HUES48 (cell line): ENCODE measurements at regions not wholly inside any gene's neighbourhood (a gene's known extent, or its start where the extent isn't known, plus 50 kb on each side); places are given as distances from the start of the nearest gene placed in this dataset.
A peak's percentile ranks its signal among the peaks of the same experiment; 100 is the strongest.

Experiments used
- H3K27ac ChIP-seq: one replicate; pipeline ENCODE4 v1.7.0; 2013; ENCODE audit warnings: low read depth, low read length, inconsistent platforms
- H3K27me3 ChIP-seq: 2 replicates; pipeline ENCODE4 v1.6.1; 2013; ENCODE audit warnings: mild to moderate bottlenecking, low read length; ENCODE audit not compliant: control insufficient read depth, insufficient read depth
- H3K36me3 ChIP-seq: 2 replicates; pipeline ENCODE4 v1.6.1; 2013; ENCODE audit warnings: low read length; ENCODE audit not compliant: control insufficient read depth, insufficient read depth
- H3K4me1 ChIP-seq: 2 replicates; pipeline ENCODE4 v1.6.1; 2013; ENCODE audit warnings: mild to moderate bottlenecking, low read length; ENCODE audit not compliant: control insufficient read depth, insufficient read depth
- H3K4me3 ChIP-seq: 2 replicates; pipeline ENCODE4 v1.5.1; 2013; ENCODE audit warnings: mild to moderate bottlenecking, low read depth, low read length
- H3K9ac ChIP-seq: 2 replicates; pipeline ENCODE4 v1.6.1; 2013; ENCODE audit warnings: mild to moderate bottlenecking, low read depth, low read length, moderate library complexity
- H3K9me3 ChIP-seq: 2 replicates; pipeline ENCODE4 v1.6.1; 2013; ENCODE audit warnings: low read length; ENCODE audit not compliant: control insufficient read depth, insufficient read depth

DNA sequence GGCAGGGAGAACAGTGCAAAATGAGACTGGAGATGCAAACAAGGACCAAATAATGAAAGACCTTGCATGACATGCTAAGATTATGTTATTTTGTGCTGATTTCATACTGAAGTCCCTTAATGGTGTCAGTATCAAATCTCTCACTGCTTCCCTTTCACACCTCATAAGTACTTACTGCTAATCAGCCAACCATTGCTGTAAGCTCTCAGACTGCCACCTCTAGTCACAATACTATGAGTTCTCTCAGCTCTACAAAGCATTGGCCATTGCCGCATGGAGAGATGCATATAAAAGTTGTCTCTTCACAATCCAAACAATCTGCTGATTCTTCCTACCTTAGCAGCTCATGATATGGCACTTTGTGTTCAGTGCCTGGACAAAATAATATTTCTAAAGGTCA lies 375.4 kb downstream of the LTN1 start:
- H3K27me3 ChIP-seq = no peaks in the 10 kb centered on the region
- no peak overlapping the region for H3K4me3 ChIP-seq
- no peak overlapping the region for H3K9ac ChIP-seq
- no peaks in the 10 kb centered on the region for H3K9me3 ChIP-seq
- 0 out of 2 replicates have a peak, but pooled peaks cover 6% of the 10 kb centered on the region for H3K4me1 ChIP-seq
- H3K36me3 ChIP-seq = no peaks in the 10 kb centered on the region
- no peak overlapping the region for H3K27ac ChIP-seq

DNA sequence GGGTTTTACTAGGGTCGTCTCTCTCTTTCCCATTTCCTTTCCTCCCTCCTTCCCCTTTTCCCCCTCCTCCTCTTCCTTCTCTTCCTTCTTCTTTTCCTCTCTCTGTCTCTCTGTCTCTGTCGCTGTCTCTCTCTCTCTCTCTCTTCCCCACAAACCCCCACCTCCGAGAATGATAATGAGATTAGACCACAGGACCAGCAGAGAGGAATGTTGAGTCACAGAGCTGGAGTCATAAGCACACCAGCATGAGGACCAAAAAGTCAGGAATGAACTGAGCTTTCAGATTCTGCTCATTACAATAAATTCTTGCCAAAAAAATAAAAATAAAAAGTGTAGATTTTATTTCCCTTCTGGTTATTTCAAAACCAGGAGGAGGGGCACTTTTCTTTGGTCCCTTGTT lies 377.4 kb downstream of the LTN1 start:
- Histone ChIP-seq H3K27ac (no peak overlapping the region), H3K9me3 (no peaks in the 10 kb centered on the region), H3K9ac (no peak overlapping the region), H3K36me3 (no peaks in the 10 kb centered on the region), H3K4me1 (0 out of 2 replicates have a peak, but pooled peaks cover 6% of the 10 kb centered on the region), H3K4me3 (no peak overlapping the region), H3K27me3 (no peaks in the 10 kb centered on the region)

DNA sequence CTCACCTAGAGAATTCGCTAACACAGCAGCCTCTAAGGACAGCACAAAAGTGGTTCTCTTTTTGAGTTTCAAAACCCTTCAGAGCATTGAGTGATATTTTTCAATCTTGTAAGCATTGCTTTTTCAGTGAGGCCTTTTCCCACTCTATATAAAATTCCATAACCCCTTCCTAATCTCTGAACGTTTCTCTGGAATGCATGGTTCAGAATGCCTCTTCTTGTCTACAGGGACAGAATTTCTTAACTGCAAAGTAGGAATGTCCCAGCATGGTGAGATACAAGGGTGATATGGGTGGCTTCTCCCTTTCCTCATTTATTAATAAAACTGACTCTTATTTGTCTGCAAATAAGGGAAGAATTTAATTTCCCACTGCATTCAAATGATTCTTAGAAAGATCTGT lies 377.9 kb downstream of the LTN1 start:
- Histone ChIP-seq H3K27ac (no peak overlapping the region), H3K4me3 (no peak overlapping the region), H3K36me3 (no peaks in the 10 kb centered on the region), H3K4me1 (0 out of 2 replicates have a peak, but pooled peaks cover 6% of the 10 kb centered on the region), H3K9me3 (no peaks in the 10 kb centered on the region), H3K9ac (no peak overlapping the region), H3K27me3 (no peaks in the 10 kb centered on the region)

DNA sequence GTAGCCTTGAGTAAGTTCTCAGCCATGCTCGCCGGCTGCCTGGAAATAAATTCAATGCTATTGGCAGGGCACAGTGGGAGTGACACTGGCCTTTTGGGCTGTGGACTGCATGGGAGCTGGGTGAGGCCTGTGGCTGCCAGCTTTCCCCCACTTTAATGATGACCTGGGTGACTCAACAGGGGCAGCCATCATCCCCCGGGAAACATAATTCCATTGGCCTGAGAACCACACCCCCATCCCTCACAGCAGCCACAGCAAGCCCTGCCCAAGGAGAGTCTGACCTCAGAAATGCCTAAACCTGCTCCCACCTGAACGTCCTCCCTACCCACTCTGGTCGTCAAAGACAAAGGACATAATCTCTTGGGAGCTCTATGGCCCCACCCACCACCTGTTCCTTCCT lies 384.0 kb downstream of the LTN1 start:
- no peaks in the 10 kb centered on the region for H3K36me3 ChIP-seq
- no peak overlapping the region for H3K9ac ChIP-seq
- H3K4me3 ChIP-seq = no peak overlapping the region
- no peaks in the 10 kb centered on the region for H3K27me3 ChIP-seq
- no peak overlapping the region for H3K27ac ChIP-seq
- no peaks in the 10 kb centered on the region for H3K9me3 ChIP-seq
- H3K4me1 ChIP-seq = no peaks in the 10 kb centered on the region

DNA sequence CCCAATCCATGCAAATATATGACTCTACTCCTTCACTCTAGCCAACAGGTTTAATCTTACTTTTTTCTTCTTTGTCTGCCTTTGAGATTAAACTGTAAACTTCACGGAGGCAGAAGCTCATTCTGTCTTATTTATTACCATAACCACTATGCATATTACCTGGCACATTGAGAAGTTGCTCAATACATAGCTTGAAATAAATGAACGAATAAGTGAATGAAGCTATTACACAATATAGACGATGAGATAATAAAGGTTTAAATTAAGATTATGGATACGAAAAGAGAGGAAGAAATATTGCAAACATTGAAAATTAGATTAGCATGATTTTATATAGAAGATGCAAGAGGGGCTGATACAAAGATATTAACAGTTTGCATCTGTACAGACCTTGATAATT lies 385.1 kb downstream of the LTN1 start:
- Histone ChIP-seq H3K4me3 (no peak overlapping the region), H3K27ac (no peak overlapping the region), H3K9ac (no peak overlapping the region), H3K27me3 (no peaks in the 10 kb centered on the region), H3K9me3 (no peaks in the 10 kb centered on the region), H3K4me1 (no peaks in the 10 kb centered on the region), H3K36me3 (no peaks in the 10 kb centered on the region)

DNA sequence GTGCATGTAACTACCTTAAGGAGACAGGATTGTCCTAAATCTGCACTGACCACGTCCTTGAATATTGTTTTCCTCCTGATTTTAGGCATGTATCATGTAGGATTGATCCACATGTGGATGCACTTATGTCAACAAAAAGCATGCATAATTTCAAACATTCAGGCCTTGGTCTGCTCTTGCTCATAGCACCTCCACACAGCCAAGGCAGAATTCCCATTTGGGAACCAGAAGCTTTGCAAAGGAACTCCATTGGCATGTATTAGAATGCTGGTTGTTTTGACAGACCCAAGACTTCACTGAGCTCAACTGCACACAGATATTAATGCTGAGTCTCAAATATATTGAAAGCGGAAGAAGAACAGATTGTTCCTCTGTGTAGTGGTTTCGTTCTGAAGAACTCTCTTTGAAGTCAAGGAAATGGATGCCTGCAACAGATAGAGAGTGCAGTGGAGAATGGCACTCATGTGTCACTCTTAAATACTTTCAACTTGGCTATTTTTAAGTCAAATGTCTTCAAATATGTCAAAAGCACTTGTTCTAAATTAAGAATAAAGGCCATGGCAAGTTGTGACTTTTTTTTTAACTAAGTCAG lies 387.6 kb downstream of the LTN1 start:
- H3K9ac ChIP-seq = no peak overlapping the region
- no peaks in the 10 kb centered on the region for H3K4me1 ChIP-seq
- H3K27ac ChIP-seq = no peak overlapping the region
- H3K9me3 ChIP-seq = peaks cover 8% of the 10 kb centered on the region
- no peaks in the 10 kb centered on the region for H3K27me3 ChIP-seq
- no peak overlapping the region for H3K4me3 ChIP-seq
- H3K36me3 ChIP-seq = no peaks in the 10 kb centered on the region

DNA sequence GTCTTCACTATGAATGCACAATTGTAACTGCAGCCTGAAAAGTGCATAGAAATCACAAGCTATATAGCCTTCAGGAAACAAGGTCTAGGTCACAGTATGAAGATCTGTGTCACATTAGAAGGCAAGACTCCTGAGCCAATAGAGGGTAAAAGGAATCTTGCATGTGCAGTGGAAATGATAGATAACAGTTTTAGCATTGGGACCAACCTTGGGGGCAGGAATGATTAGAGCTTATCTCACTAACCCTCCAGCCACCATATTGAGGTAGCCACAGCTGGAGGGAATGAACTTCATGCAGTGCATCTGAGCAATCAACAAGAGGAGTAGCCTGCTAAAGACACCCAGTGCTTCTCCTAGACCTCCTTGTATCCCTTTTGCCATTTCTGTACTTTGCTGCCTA lies 390.1 kb downstream of the LTN1 start:
- H3K4me3 ChIP-seq = no peak overlapping the region

DNA sequence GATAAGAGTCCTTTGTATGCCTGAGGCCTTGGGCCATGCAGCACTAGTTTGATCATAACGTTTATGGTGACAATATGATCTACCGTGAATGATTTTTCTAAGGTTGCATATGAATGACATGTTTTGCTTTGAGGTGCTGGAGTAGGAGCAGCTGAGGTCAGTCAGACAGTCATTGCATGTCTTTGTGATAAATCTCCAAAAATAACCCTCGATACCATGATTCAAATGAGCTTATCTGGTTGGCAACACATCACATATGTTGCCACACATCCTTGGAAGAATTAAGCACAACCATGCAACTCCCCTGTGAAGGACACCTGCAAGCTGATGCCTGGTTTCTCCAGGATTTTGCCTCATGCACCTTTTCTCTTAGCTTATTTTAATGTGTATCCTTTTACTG lies 394.5 kb downstream of the LTN1 start:
- no peaks in the 10 kb centered on the region for H3K27me3 ChIP-seq
- H3K4me3 ChIP-seq = no peak overlapping the region
- peaks cover 29% of the 10 kb centered on the region for H3K9me3 ChIP-seq
- peaks cover 4% of the 10 kb centered on the region; the same call in 1 of the 2 replicates for H3K4me1 ChIP-seq
- no peak overlapping the region for H3K9ac ChIP-seq
- no peaks in the 10 kb centered on the region for H3K36me3 ChIP-seq
- H3K27ac ChIP-seq = no peak overlapping the region

More for the DNA sequence above, 390.1 kb downstream of the LTN1 start:
- Histone ChIP-seq H3K9ac (no peak overlapping the region), H3K27ac (no peak overlapping the region), H3K9me3 (peaks cover 29% of the 10 kb centered on the region), H3K4me1 (no peaks in the 10 kb centered on the region), H3K36me3 (no peaks in the 10 kb centered on the region), H3K27me3 (no peaks in the 10 kb centered on the region)

DNA sequence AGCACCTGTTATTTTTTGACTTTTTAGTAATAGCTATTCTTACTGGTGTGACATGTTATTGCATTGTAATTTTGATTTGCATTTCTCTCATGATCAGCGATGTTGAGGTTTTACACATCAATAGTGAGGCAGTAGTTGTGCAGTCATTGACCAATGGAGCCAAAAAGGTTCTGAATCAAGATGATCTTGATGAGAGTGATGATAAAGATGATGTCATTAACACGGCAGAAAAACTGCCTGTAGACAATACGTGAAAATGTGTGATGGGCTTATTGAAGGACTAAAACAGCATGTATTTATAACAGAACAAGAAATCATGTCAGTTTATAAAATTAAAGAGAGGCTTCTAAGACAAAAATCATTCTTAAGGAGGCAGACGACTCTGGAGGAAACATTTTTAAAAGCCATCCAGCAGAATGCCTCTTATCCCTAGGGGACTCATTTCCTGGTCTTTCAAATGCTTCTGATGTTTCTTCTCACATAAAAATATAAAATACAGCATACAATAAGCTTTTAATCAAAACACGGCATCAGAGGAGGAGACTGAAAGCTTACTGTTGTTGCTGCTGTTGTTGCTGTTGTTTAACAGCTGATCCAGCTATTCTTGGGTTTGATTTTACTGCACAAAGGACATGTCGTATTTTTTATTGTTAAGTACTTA lies 400.3 kb downstream of the LTN1 start:
- Histone ChIP-seq H3K4me3 (no peak overlapping the region), H3K36me3 (no peaks in the 10 kb centered on the region), H3K9ac (no peak overlapping the region), H3K9me3 (no peaks in the 10 kb centered on the region), H3K27ac (no peak overlapping the region), H3K4me1 (peaks cover 27% of the 10 kb centered on the region), H3K27me3 (no peaks in the 10 kb centered on the region)

DNA sequence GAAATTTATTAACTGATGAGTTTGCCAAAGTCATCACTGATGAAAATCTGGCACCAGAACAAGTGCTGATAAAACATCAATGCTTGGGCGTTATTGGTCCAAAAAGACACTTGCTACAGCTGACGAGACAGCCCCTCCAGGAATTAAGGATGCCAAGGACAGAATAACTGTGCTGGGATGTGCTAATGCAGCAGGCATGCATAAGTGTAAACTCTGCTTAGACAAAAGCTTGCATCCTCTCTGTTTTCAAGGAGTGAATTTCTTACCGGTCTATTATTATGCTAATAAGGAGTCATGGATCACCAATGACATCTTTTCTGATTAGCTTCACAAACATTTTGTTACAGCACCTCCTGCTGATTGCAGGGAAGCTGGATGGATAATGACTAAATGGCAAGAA lies 402.0 kb downstream of the LTN1 start:
- H3K36me3 ChIP-seq = no peaks in the 10 kb centered on the region
- no peaks in the 10 kb centered on the region for H3K27me3 ChIP-seq
- H3K4me3 ChIP-seq = no peak overlapping the region
- no peaks in the 10 kb centered on the region for H3K9me3 ChIP-seq
- H3K4me1 ChIP-seq = peaks cover 31% of the 10 kb centered on the region
- H3K9ac ChIP-seq = no peak overlapping the region
- H3K27ac ChIP-seq = peak overlapping the region; percentile 92

DNA sequence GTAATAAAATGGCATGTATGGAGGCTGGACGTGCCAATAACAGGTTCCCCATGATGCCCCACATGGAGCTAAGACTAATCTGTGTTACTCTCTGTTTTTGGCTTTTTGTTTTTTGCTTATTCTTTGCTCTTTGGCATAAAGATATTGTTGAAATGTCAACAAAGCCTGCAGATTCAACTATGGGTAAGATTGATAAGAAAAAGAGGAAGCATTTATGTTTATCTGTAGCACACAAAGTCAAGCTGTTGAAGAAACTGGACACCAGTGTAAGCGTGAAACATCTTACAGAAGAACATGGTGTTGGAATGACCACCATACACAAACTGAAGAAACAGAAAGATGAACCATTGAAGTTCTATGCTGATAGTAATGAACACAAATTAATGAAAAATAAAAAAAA lies 402.7 kb downstream of the LTN1 start:
- Histone ChIP-seq H3K4me1 (peaks cover 31% of the 10 kb centered on the region), H3K36me3 (no peaks in the 10 kb centered on the region), H3K27me3 (no peaks in the 10 kb centered on the region), H3K9ac (no peak overlapping the region), H3K4me3 (no peak overlapping the region), H3K9me3 (no peaks in the 10 kb centered on the region), H3K27ac (peak overlapping the region; percentile 55)
